ENCODE measurements at regions not wholly inside any gene's neighbourhood (a gene's known extent, or its start where the extent isn't known, plus 50 kb on each side); places are given as distances from the start of the nearest gene placed in this dataset.

GRCh38 chr2:383178-383577 lies 95.3 kb upstream of the ALKAL2 start:
- no peak for DNase-seq (ENCODE audit: extremely low read depth, low read depth)
- TF ChIP-seq CTCF (IDR thresholded peaks at IDR 0.05; ENCODE audit: low read depth, low read length), result no peak

- DNase-seq (ENCODE audit: extremely low read depth, low read depth), result no peak
- no peak for TF ChIP-seq CTCF (IDR thresholded peaks at IDR 0.05; ENCODE audit: low read depth, low read length)
Observed at GRCh38 chr2:382728-383022, 94.8 kb upstream of the ALKAL2 start.

- no peak for DNase-seq (ENCODE audit: extremely low read depth, low read depth)
- no peak for TF ChIP-seq CTCF (IDR thresholded peaks at IDR 0.05; ENCODE audit: low read depth, low read length)
Observed at GRCh38 chr2:381941-382727, 94.2 kb upstream of the ALKAL2 start.

- TF ChIP-seq CTCF (IDR thresholded peaks at IDR 0.05; ENCODE audit: low read depth, low read length), result no peak
- DNase-seq (ENCODE audit: extremely low read depth, low read depth), result no peak
Observed at GRCh38 chr2:381181-381580, 93.3 kb upstream of the ALKAL2 start.

GRCh38 chr2:380772-381171 lies 92.9 kb upstream of the ALKAL2 start:
- TF ChIP-seq CTCF (IDR thresholded peaks at IDR 0.05; ENCODE audit: low read depth, low read length), result no peak
- no peak for DNase-seq (ENCODE audit: extremely low read depth, low read depth)

- TF ChIP-seq CTCF (IDR thresholded peaks at IDR 0.05; ENCODE audit: low read depth, low read length), result no peak
- no peak for DNase-seq (ENCODE audit: extremely low read depth, low read depth)
Observed at GRCh38 chr2:380221-380620, 92.3 kb upstream of the ALKAL2 start.

- DNase-seq (ENCODE audit: extremely low read depth, low read depth), result no peak
- TF ChIP-seq CTCF (IDR thresholded peaks at IDR 0.05; ENCODE audit: low read depth, low read length), result no peak
Observed at GRCh38 chr2:379778-380177, 91.9 kb upstream of the ALKAL2 start.
